DOHH2 (cell line): ENCODE measurements at regions not wholly inside any gene's neighbourhood (a gene's known extent, or its start where the extent isn't known, plus 50 kb on each side); places are given as distances from the start of the nearest gene placed in this dataset.

ENCODE experiments used
- H3F3A ChIP-seq: fragments of 200-600 bp; sonication (generic), shearing (Covaris generic); 2 replicates; pipeline ENCODE4 v1.6.0; 2016; ENCODE audit warnings: antibody characterized with exemption, mild to moderate bottlenecking; ENCODE audit not compliant: control insufficient read depth, insufficient read depth
- H3K27ac ChIP-seq: fragments of 200-600 bp; sonication (generic); 2 replicates; pipeline ENCODE4 v1.5.1; 2014; ENCODE audit warnings: low read depth, mild to moderate bottlenecking, low read length, moderate library complexity
- H3K27me3 ChIP-seq: fragments of 200-600 bp; sonication (generic); 2 replicates; pipeline ENCODE4 v1.6.1; 2014; ENCODE audit warnings: mild to moderate bottlenecking, low read length, mixed read lengths; ENCODE audit not compliant: control insufficient read depth
- H3K36me3 ChIP-seq: fragments of 200-600 bp; sonication (generic); 2 replicates; pipeline ENCODE4 v1.6.1; 2014; ENCODE audit warnings: mild to moderate bottlenecking, low read length, moderate library complexity, mixed read lengths; ENCODE audit not compliant: control insufficient read depth
- H3K4me1 ChIP-seq: fragments of 200-600 bp; sonication (generic); 2 replicates; pipeline ENCODE4 v1.6.1; 2014; ENCODE audit warnings: mild to moderate bottlenecking, low read length, mixed read lengths; ENCODE audit not compliant: control insufficient read depth
- H3K4me2 ChIP-seq: fragments of 200-600 bp; sonication (generic); 2 replicates; pipeline ENCODE4 v1.6.0; 2014; ENCODE audit warnings: mild to moderate bottlenecking, low read length, moderate library complexity
- H3K4me3 ChIP-seq: fragments of 200-600 bp; sonication (generic); 2 replicates; pipeline ENCODE4 v1.5.1; 2014; ENCODE audit warnings: mild to moderate bottlenecking, low read length, mixed read lengths
- H3K79me2 ChIP-seq: fragments of 200-600 bp; sonication (generic); 2 replicates; pipeline ENCODE4 v1.6.1; 2014; ENCODE audit warnings: mild to moderate bottlenecking, low read length, mixed read lengths; ENCODE audit not compliant: control insufficient read depth
- H3K9me2 ChIP-seq: fragments of 200-600 bp; sonication (generic); replicated peaks from 2 replicates; pipeline ENCODE4 v1.6.1; 2014; ENCODE audit warnings: mild to moderate bottlenecking, low read length, mixed read lengths; ENCODE audit not compliant: control insufficient read depth
- H3K9me3 ChIP-seq: fragments of 200-600 bp; sonication (generic); 2 replicates; pipeline ENCODE4 v1.6.1; 2014; ENCODE audit warnings: antibody characterized with exemption, low read length, mixed read lengths; ENCODE audit not compliant: control insufficient read depth, insufficient read depth
- H4K20me1 ChIP-seq: fragments of 200-600 bp; sonication (generic); 2 replicates; pipeline ENCODE4 v1.6.0; 2014; ENCODE audit warnings: low read depth, mild to moderate bottlenecking, antibody characterized with exemption, low read length, moderate library complexity; ENCODE audit not compliant: control insufficient read depth, insufficient read depth
- EZH2phosphoT487 ChIP-seq: fragments of 200-600 bp; sonication (generic); IDR thresholded peaks from 2 replicates; pipeline ENCODE4 v1.6.1; 2017; ENCODE audit warnings: borderline replicate concordance, mild to moderate bottlenecking, antibody characterized with exemption, low read length, moderate library complexity, mixed read lengths
- TF ChIP-seq, protein P1 (sequence below): fragments of 200-600 bp; sonication (generic); IDR thresholded peaks from one replicate; pipeline ENCODE4 v1.5.1; 2014; ENCODE audit warnings: antibody characterized with exemption, mild to moderate bottlenecking, low read depth, low read length; ENCODE audit not compliant: poor library complexity, severe bottlenecking

DNA sequence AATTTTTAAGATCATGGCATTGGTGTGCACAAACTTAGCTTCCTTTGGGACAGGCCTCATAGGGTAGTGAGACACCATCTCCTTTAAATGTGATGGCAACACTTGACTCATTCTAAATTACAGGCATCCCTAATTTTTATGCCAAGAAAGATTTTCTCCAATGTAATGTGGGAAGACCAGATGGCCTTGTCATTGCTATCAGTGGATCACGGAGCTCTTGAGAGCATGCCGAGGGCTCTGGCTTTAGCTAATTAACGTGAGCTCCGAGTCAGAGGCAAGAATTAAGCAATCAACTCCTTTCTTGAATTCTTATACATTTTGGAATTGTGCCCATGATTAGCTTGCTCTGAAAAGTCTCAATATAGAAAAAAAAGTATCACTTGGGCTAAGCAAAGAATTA lies 215.8 kb downstream of the LRRC70 start:
- Histone ChIP-seq H3K9me2 (no peaks in the 10 kb centered on the region), H3K36me3 (no peaks in the 10 kb centered on the region), H3K4me1 (no peaks in the 10 kb centered on the region), H3K79me2 (no peaks in the 10 kb centered on the region), H3K27ac (no peak overlapping the region), H3F3A (no peaks in the 10 kb centered on the region), H3K27me3 (no peaks in the 10 kb centered on the region), H3K9me3 (peaks cover 4% of the 10 kb centered on the region; the same call in 1 of the 2 replicates), H4K20me1 (no peaks in the 10 kb centered on the region), H3K4me3 (no peak overlapping the region), H3K4me2 (no peak overlapping the region)
- TF ChIP-seq EZH2phosphoT487, result no peak
- TF ChIP-seq, protein P1, sequence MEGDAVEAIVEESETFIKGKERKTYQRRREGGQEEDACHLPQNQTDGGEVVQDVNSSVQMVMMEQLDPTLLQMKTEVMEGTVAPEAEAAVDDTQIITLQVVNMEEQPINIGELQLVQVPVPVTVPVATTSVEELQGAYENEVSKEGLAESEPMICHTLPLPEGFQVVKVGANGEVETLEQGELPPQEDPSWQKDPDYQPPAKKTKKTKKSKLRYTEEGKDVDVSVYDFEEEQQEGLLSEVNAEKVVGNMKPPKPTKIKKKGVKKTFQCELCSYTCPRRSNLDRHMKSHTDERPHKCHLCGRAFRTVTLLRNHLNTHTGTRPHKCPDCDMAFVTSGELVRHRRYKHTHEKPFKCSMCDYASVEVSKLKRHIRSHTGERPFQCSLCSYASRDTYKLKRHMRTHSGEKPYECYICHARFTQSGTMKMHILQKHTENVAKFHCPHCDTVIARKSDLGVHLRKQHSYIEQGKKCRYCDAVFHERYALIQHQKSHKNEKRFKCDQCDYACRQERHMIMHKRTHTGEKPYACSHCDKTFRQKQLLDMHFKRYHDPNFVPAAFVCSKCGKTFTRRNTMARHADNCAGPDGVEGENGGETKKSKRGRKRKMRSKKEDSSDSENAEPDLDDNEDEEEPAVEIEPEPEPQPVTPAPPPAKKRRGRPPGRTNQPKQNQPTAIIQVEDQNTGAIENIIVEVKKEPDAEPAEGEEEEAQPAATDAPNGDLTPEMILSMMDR, result no peak

DNA sequence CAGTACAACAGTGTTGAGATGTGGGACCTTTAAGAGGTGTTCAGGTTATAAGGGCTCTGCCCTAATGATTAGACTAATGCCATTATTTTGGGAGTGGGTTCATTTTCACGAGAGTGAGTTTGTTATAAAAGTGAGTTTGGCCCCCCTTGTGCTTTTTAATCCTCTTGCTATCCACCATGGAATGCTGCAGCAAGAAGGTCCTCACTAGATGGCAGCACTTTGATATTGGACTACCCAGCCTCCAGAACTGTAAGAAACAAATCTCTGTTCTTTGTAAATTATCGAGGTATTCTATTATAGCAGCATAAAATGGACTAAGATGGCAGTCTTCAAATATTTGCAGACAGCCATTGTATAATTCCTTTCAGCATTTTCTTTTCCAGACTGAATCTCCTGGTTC lies 212.4 kb downstream of the LRRC70 start:
- TF ChIP-seq, protein P1, result peak; percentile 51
- TF ChIP-seq EZH2phosphoT487, result no peak
- no peaks in the 10 kb centered on the region for H3K9me3 ChIP-seq
- H3K4me3 ChIP-seq, result no peak overlapping the region
- no peaks in the 10 kb centered on the region for H3K79me2 ChIP-seq
- H3K27ac ChIP-seq, result no peak overlapping the region
- no peaks in the 10 kb centered on the region for H3F3A ChIP-seq
- no peaks in the 10 kb centered on the region for H4K20me1 ChIP-seq
- H3K9me2 ChIP-seq, result no peaks in the 10 kb centered on the region
- H3K27me3 ChIP-seq, result no peaks in the 10 kb centered on the region
- no peaks in the 10 kb centered on the region for H3K4me1 ChIP-seq
- no peak overlapping the region for H3K4me2 ChIP-seq
- H3K36me3 ChIP-seq, result no peaks in the 10 kb centered on the region

DNA sequence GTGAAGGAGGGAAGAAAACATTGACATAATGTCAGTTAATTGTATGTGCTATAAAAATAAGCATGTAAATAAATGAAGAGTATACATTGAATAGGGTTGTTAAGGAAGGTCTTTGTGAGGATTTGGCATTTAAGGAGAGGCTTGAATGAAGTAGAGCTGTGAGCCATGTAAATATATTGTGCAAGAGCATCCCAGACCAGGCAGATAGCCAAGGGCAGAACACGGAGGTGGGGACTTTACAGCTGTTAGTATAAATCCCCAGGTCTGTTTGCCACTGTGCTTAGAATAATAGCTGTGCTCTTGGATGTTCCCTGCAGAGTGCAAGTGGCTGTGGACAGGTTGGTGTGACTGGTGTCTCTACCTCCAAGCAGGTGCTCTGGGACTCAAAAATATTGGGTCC lies 211.7 kb downstream of the LRRC70 start:
- no peaks in the 10 kb centered on the region for H3K36me3 ChIP-seq

More for the DNA sequence above, 211.7 kb downstream of the LRRC70 start:
- Histone ChIP-seq H3K27ac (no peak overlapping the region), H3F3A (no peaks in the 10 kb centered on the region), H3K4me2 (no peak overlapping the region), H4K20me1 (no peaks in the 10 kb centered on the region), H3K9me2 (no peaks in the 10 kb centered on the region), H3K9me3 (no peaks in the 10 kb centered on the region), H3K4me3 (no peak overlapping the region), H3K27me3 (no peaks in the 10 kb centered on the region), H3K4me1 (no peaks in the 10 kb centered on the region), H3K79me2 (no peaks in the 10 kb centered on the region)
- TF ChIP-seq, protein P1, result no peak
- no peak for TF ChIP-seq EZH2phosphoT487
